Natural killer cell (primary cell): ENCODE measurements at regions not wholly inside any gene's neighbourhood (a gene's known extent, or its start where the extent isn't known, plus 50 kb on each side); places are given as distances from the start of the nearest gene placed in this dataset.

ENCODE experiments used
- ATAC-seq, 3 donors: fragments of 150-1000 bp in 2 of 3; fragments of 200-7000 bp in 1 of 3; cut with Tn5 transposase; 1 replicate in 1 of 3; 2 replicates in 2 of 3; pipeline ENCODE4 v1.10.0; 2021; ENCODE audit warnings: mild to moderate bottlenecking in 2 of 3, moderate library complexity in 2 of 3
- DNase-seq, 2 donors: peaks; one replicate each; pipeline versions ENCODE4 v3.0.0 to v3.0.0-alpha.2; 2013 to 2021; ENCODE audit warnings: mixed read lengths in 1 of 2
- H3K27ac ChIP-seq: one replicate; pipeline ENCODE4 v1.5.1; 2013; ENCODE audit warnings: mild to moderate bottlenecking, low read length
- H3K27me3 ChIP-seq: one replicate; pipeline ENCODE4 v1.6.1; 2013; ENCODE audit warnings: low read length; ENCODE audit not compliant: control insufficient read depth, insufficient read depth
- H3K36me3 ChIP-seq: one replicate; pipeline ENCODE4 v1.6.1; 2013; ENCODE audit warnings: low read length; ENCODE audit not compliant: control insufficient read depth, insufficient read depth
- H3K4me1 ChIP-seq: one replicate; pipeline ENCODE4 v1.6.1; 2013; ENCODE audit warnings: low read length; ENCODE audit not compliant: control insufficient read depth, insufficient read depth
- H3K4me3 ChIP-seq: one replicate; pipeline ENCODE4 v1.5.1; 2013; ENCODE audit warnings: low read length
- H3K9me3 ChIP-seq: one replicate; pipeline ENCODE4 v1.6.1; 2013; ENCODE audit warnings: low read length; ENCODE audit not compliant: control insufficient read depth, insufficient read depth
- H3K27ac Mint-ChIP-seq, 2 donors: one replicate each; pipeline ENCODE4 v1.8.0; 2022; ENCODE audit warnings: mild to moderate bottlenecking in 2 of 2, mixed read lengths in 2 of 2, moderate library complexity in 1 of 2
- H3K27me3 Mint-ChIP-seq, 2 donors: one replicate each; pipeline ENCODE4 v1.8.0; 2022; ENCODE audit warnings: low read depth in 2 of 2, mixed read lengths in 2 of 2
- H3K36me3 Mint-ChIP-seq: one replicate; pipeline ENCODE4 v1.8.0; 2022; ENCODE audit warnings: mixed read lengths
- H3K4me1 Mint-ChIP-seq, 2 donors: one replicate each; pipeline ENCODE4 v1.8.0; 2022; ENCODE audit warnings: mixed read lengths in 2 of 2
- H3K4me3 Mint-ChIP-seq: one replicate; pipeline ENCODE4 v1.8.0; 2022; ENCODE audit warnings: mild to moderate bottlenecking, moderate library complexity, mixed read lengths
- H3K9me3 Mint-ChIP-seq, 2 donors: one replicate each; pipeline ENCODE4 v1.8.0; 2022; ENCODE audit warnings: mixed read lengths in 2 of 2
- CTCF ChIP-seq: fragments of 200-600 bp; IDR thresholded peaks from one replicate; pipeline ENCODE4 v1.8.0; 2022; ENCODE audit warnings: antibody characterized with exemption
- WGBS: methylation state at CpG from one replicate; pipeline ENCODE4 v1.1.7; 2013; ENCODE audit warnings: missing lambda C conversion rate; ENCODE audit not compliant: insufficient coverage; 5-methylcytosine and 5-hydroxymethylcytosine counted together
- intact Hi-C: fragments of 100-400 bp; cut with micrococcal nuclease; formaldehyde crosslinking; loops from one replicate; pipeline ENCODE4 v1.14.2; 2022

- Mint-ChIP-seq H3K36me3 (peaks cover 9% of the 10 kb centered on the region), H3K4me3 (no peak overlapping the region), H3K9me3 (peaks cover 0 to under 1% of the 10 kb centered on the region in 2 donors), H3K27me3 (no peaks in the 10 kb centered on the region), H3K27ac (no peak overlapping the region), H3K4me1 (no peaks in the 10 kb centered on the region)
- Histone ChIP-seq H3K36me3 (no peaks in the 10 kb centered on the region), H3K27ac (no peak overlapping the region), H3K27me3 (no peaks in the 10 kb centered on the region), H3K4me3 (no peak overlapping the region), H3K9me3 (no peaks in the 10 kb centered on the region), H3K4me1 (no peaks in the 10 kb centered on the region)
- DNase-seq (no peak), ATAC-seq (no peak)
- intact Hi-C loops: no loop called here
- 100% methylated on average over 1 of the region's 2 CpGs for WGBS
- TF ChIP-seq CTCF: no peak
These were observed 75.6 kb upstream of the AGA start for GRCh38 chr4:177517862-177518261.

- Histone ChIP-seq H3K9me3 (no peaks in the 10 kb centered on the region), H3K27ac (no peak overlapping the region), H3K4me3 (no peak overlapping the region), H3K36me3 (no peaks in the 10 kb centered on the region), H3K4me1 (no peaks in the 10 kb centered on the region), H3K27me3 (no peaks in the 10 kb centered on the region)
- DNase-seq (no peak), ATAC-seq (no peak)
- no peak overlapping the region for H3K4me3 Mint-ChIP-seq
- no peaks in the 10 kb centered on the region for H3K4me1 Mint-ChIP-seq
- 93% methylated on average over 7 of the region's 7 CpGs for WGBS
- H3K27ac Mint-ChIP-seq: no peak overlapping the region
- no peak for TF ChIP-seq CTCF
- H3K27me3 Mint-ChIP-seq: no peaks in the 10 kb centered on the region
- peaks cover 3 to 4% of the 10 kb centered on the region in 2 donors for H3K9me3 Mint-ChIP-seq
- peaks cover 15% of the 10 kb centered on the region for H3K36me3 Mint-ChIP-seq
- intact Hi-C loops: no loop called here
These were observed 77.4 kb upstream of the AGA start for GRCh38 chr4:177519481-177520260.

GRCh38 chr4:177528620-177529019 is 86.4 kb upstream of the AGA start:
- Mint-ChIP-seq H3K4me1 (no peaks in the 10 kb centered on the region), H3K27ac (no peak overlapping the region), H3K36me3 (no peaks in the 10 kb centered on the region), H3K9me3 (no peaks in the 10 kb centered on the region), H3K4me3 (no peak overlapping the region), H3K27me3 (no peaks in the 10 kb centered on the region)
- no peaks in the 10 kb centered on the region for H3K4me1 ChIP-seq
- H3K27me3 ChIP-seq: no peaks in the 10 kb centered on the region
- TF ChIP-seq CTCF: no peak
- no peak overlapping the region for H3K4me3 ChIP-seq
- H3K27ac ChIP-seq: no peak overlapping the region
- WGBS: 80% methylated on average over 5 of the region's 5 CpGs
- intact Hi-C loops: no loop called here
- DNase-seq (no peak), ATAC-seq (no peak)
- H3K9me3 ChIP-seq: no peaks in the 10 kb centered on the region
- H3K36me3 ChIP-seq: no peaks in the 10 kb centered on the region

- DNase-seq (no peak), ATAC-seq (no peak)
- H3K9me3 ChIP-seq: no peaks in the 10 kb centered on the region
- Mint-ChIP-seq H3K4me1 (no peaks in the 10 kb centered on the region), H3K4me3 (no peak overlapping the region), H3K36me3 (no peaks in the 10 kb centered on the region), H3K27ac (no peak overlapping the region), H3K27me3 (no peaks in the 10 kb centered on the region), H3K9me3 (no peaks in the 10 kb centered on the region)
- intact Hi-C loops: no loop called here
- H3K27ac ChIP-seq: no peak overlapping the region
- WGBS: 80% methylated on average over 1 of the region's 1 CpG
- no peaks in the 10 kb centered on the region for H3K27me3 ChIP-seq
- no peak for TF ChIP-seq CTCF
- no peaks in the 10 kb centered on the region for H3K36me3 ChIP-seq
- no peaks in the 10 kb centered on the region for H3K4me1 ChIP-seq
- no peak overlapping the region for H3K4me3 ChIP-seq
These were observed 88.3 kb upstream of the AGA start for GRCh38 chr4:177530561-177530960.
